ENCODE measurements at regions not wholly inside any gene's neighbourhood (a gene's known extent, or its start where the extent isn't known, plus 50 kb on each side); places are given as distances from the start of the nearest gene placed in this dataset.
"Not testable (repeated sequence)": the region's sequence is repeated elsewhere in the genome, so short reads cannot be mapped to it uniquely, and the experiment has no call there.

GRCh38 chr13:74747186-74747955 is 613.2 kb upstream of the KLF12 start:
- no CpG with 5 or more reads among the region's 6 CpGs for WGBS (ENCODE audit: insufficient coverage, insufficient read length)
- Histone ChIP-seq H3K27ac (ENCODE audit: low read length) (no peak overlapping the region), H3K36me3 (ENCODE audit: control insufficient read depth, insufficient read depth, low read length) (no peaks in the 10 kb centered on the region), H3K4me1 (ENCODE audit: control insufficient read depth, insufficient read depth, low read length) (no peaks in the 10 kb centered on the region), H3K4me3 (ENCODE audit: low read length) (no peak overlapping the region), H3K27me3 (ENCODE audit: control insufficient read depth, insufficient read depth, low read length) (no peaks in the 10 kb centered on the region), H3K9me3 (ENCODE audit: control insufficient read depth, insufficient read depth, low read length) (no peaks in the 10 kb centered on the region)
- DNase-seq (ENCODE audit: low read depth, low spot score), result no peak

GRCh38 chr13:74743992-74744391 is 609.8 kb upstream of the KLF12 start:
- no peak overlapping the region for H3K4me3 ChIP-seq (ENCODE audit: low read length)
- H3K27ac ChIP-seq (ENCODE audit: low read length), result no peak overlapping the region
- no CpG with 5 or more reads among the region's 3 CpGs for WGBS (ENCODE audit: insufficient coverage, insufficient read length)
- no peaks in the 10 kb centered on the region for H3K36me3 ChIP-seq (ENCODE audit: control insufficient read depth, insufficient read depth, low read length)
- no peak for DNase-seq (ENCODE audit: low read depth, low spot score)
- H3K9me3 ChIP-seq (ENCODE audit: control insufficient read depth, insufficient read depth, low read length), result no peaks in the 10 kb centered on the region
- no peaks in the 10 kb centered on the region for H3K4me1 ChIP-seq (ENCODE audit: control insufficient read depth, insufficient read depth, low read length)
- H3K27me3 ChIP-seq (ENCODE audit: control insufficient read depth, insufficient read depth, low read length), result no peaks in the 10 kb centered on the region

- H3K4me3 ChIP-seq (ENCODE audit: low read length), result no peak overlapping the region
- H3K36me3 ChIP-seq (ENCODE audit: control insufficient read depth, insufficient read depth, low read length), result no peaks in the 10 kb centered on the region
- no peak for DNase-seq (ENCODE audit: low read depth, low spot score)
- no peaks in the 10 kb centered on the region for H3K4me1 ChIP-seq (ENCODE audit: control insufficient read depth, insufficient read depth, low read length)
- no peaks in the 10 kb centered on the region for H3K9me3 ChIP-seq (ENCODE audit: control insufficient read depth, insufficient read depth, low read length)
- no peak overlapping the region for H3K27ac ChIP-seq (ENCODE audit: low read length)
- H3K27me3 ChIP-seq (ENCODE audit: control insufficient read depth, insufficient read depth, low read length), result no peaks in the 10 kb centered on the region
- WGBS (ENCODE audit: insufficient coverage, insufficient read length), result no CpG with 5 or more reads among the region's 3 CpGs
These were observed 607.5 kb upstream of the KLF12 start for GRCh38 chr13:74741732-74742131.

GRCh38 chr13:74732736-74733385 is 598.7 kb upstream of the KLF12 start:
- no CpG with 5 or more reads among the region's 8 CpGs for WGBS (ENCODE audit: insufficient coverage, insufficient read length)
- H3K27ac ChIP-seq (ENCODE audit: low read length), result no peak overlapping the region
- H3K9me3 ChIP-seq (ENCODE audit: control insufficient read depth, insufficient read depth, low read length), result no peaks in the 10 kb centered on the region
- H3K4me3 ChIP-seq (ENCODE audit: low read length), result no peak overlapping the region
- no peak for DNase-seq (ENCODE audit: low read depth, low spot score)
- no peaks in the 10 kb centered on the region for H3K4me1 ChIP-seq (ENCODE audit: control insufficient read depth, insufficient read depth, low read length)
- H3K27me3 ChIP-seq (ENCODE audit: control insufficient read depth, insufficient read depth, low read length), result no peaks in the 10 kb centered on the region
- no peaks in the 10 kb centered on the region for H3K36me3 ChIP-seq (ENCODE audit: control insufficient read depth, insufficient read depth, low read length)

GRCh38 chr13:74731731-74732130 is 597.5 kb upstream of the KLF12 start:
- no peak overlapping the region for H3K4me3 ChIP-seq (ENCODE audit: low read length)
- no peaks in the 10 kb centered on the region for H3K27me3 ChIP-seq (ENCODE audit: control insufficient read depth, insufficient read depth, low read length)
- H3K27ac ChIP-seq (ENCODE audit: low read length), result no peak overlapping the region
- H3K9me3 ChIP-seq (ENCODE audit: control insufficient read depth, insufficient read depth, low read length), result no peaks in the 10 kb centered on the region
- H3K36me3 ChIP-seq (ENCODE audit: control insufficient read depth, insufficient read depth, low read length), result no peaks in the 10 kb centered on the region
- no peak for DNase-seq (ENCODE audit: low read depth, low spot score)
- no CpG with 5 or more reads among the region's 5 CpGs for WGBS (ENCODE audit: insufficient coverage, insufficient read length)
- no peaks in the 10 kb centered on the region for H3K4me1 ChIP-seq (ENCODE audit: control insufficient read depth, insufficient read depth, low read length)

- Histone ChIP-seq H3K27me3 (ENCODE audit: control insufficient read depth, insufficient read depth, low read length) (no peaks in the 10 kb centered on the region), H3K27ac (ENCODE audit: low read length) (no peak overlapping the region), H3K9me3 (ENCODE audit: control insufficient read depth, insufficient read depth, low read length) (no peaks in the 10 kb centered on the region), H3K4me3 (ENCODE audit: low read length) (no peak overlapping the region), H3K4me1 (ENCODE audit: control insufficient read depth, insufficient read depth, low read length) (no peaks in the 10 kb centered on the region), H3K36me3 (ENCODE audit: control insufficient read depth, insufficient read depth, low read length) (no peaks in the 10 kb centered on the region)
- DNase-seq (ENCODE audit: low read depth, low spot score), result no peak
- WGBS (ENCODE audit: insufficient coverage, insufficient read length), result no CpG with 5 or more reads among the region's 9 CpGs
These were observed 596.5 kb upstream of the KLF12 start for GRCh38 chr13:74730556-74731331.

- H3K27ac ChIP-seq (ENCODE audit: low read length), result no peak overlapping the region
- H3K4me1 ChIP-seq (ENCODE audit: control insufficient read depth, insufficient read depth, low read length), result no peaks in the 10 kb centered on the region
- H3K9me3 ChIP-seq (ENCODE audit: control insufficient read depth, insufficient read depth, low read length), result no peaks in the 10 kb centered on the region
- no peak overlapping the region for H3K4me3 ChIP-seq (ENCODE audit: low read length)
- no peaks in the 10 kb centered on the region for H3K36me3 ChIP-seq (ENCODE audit: control insufficient read depth, insufficient read depth, low read length)
- no CpG with 5 or more reads among the region's 1 CpG for WGBS (ENCODE audit: insufficient coverage, insufficient read length)
- no peak for DNase-seq (ENCODE audit: low read depth, low spot score)
- no peaks in the 10 kb centered on the region for H3K27me3 ChIP-seq (ENCODE audit: control insufficient read depth, insufficient read depth, low read length)
These were observed 592.0 kb upstream of the KLF12 start for GRCh38 chr13:74726206-74726605.

GRCh38 chr13:74718232-74718842 is 584.1 kb upstream of the KLF12 start:
- WGBS (ENCODE audit: insufficient coverage, insufficient read length), result no CpG with 5 or more reads among the region's 31 CpGs
- H3K4me3 ChIP-seq (ENCODE audit: low read length); DNase-seq (ENCODE audit: low read depth, low spot score); H3K9me3 ChIP-seq (ENCODE audit: control insufficient read depth, insufficient read depth, low read length); H3K36me3 ChIP-seq (ENCODE audit: control insufficient read depth, insufficient read depth, low read length); H3K27me3 ChIP-seq (ENCODE audit: control insufficient read depth, insufficient read depth, low read length); H3K27ac ChIP-seq (ENCODE audit: low read length); H3K4me1 ChIP-seq (ENCODE audit: control insufficient read depth, insufficient read depth, low read length): not testable (repeated sequence)

- no peaks in the 10 kb centered on the region for H3K27me3 ChIP-seq (ENCODE audit: control insufficient read depth, insufficient read depth, low read length)
- no peak overlapping the region for H3K4me3 ChIP-seq (ENCODE audit: low read length)
- H3K4me1 ChIP-seq (ENCODE audit: control insufficient read depth, insufficient read depth, low read length), result no peaks in the 10 kb centered on the region
- no peak for DNase-seq (ENCODE audit: low read depth, low spot score)
- H3K36me3 ChIP-seq (ENCODE audit: control insufficient read depth, insufficient read depth, low read length), result no peaks in the 10 kb centered on the region
- WGBS (ENCODE audit: insufficient coverage, insufficient read length), result no CpG with 5 or more reads among the region's 2 CpGs
- H3K27ac ChIP-seq (ENCODE audit: low read length), result no peak overlapping the region
- no peaks in the 10 kb centered on the region for H3K9me3 ChIP-seq (ENCODE audit: control insufficient read depth, insufficient read depth, low read length)
These were observed 581.5 kb upstream of the KLF12 start for GRCh38 chr13:74715718-74716117.

GRCh38 chr13:74710006-74710405 is 575.8 kb upstream of the KLF12 start:
- DNase-seq (ENCODE audit: low read depth, low spot score), result no peak
- Histone ChIP-seq H3K4me3 (ENCODE audit: low read length) (no peak overlapping the region), H3K36me3 (ENCODE audit: control insufficient read depth, insufficient read depth, low read length) (no peaks in the 10 kb centered on the region), H3K27me3 (ENCODE audit: control insufficient read depth, insufficient read depth, low read length) (no peaks in the 10 kb centered on the region), H3K27ac (ENCODE audit: low read length) (no peak overlapping the region), H3K9me3 (ENCODE audit: control insufficient read depth, insufficient read depth, low read length) (no peaks in the 10 kb centered on the region), H3K4me1 (ENCODE audit: control insufficient read depth, insufficient read depth, low read length) (no peaks in the 10 kb centered on the region)

Measured in iPS DF 6.9 (cell line).